ENCODE measurements at regions not wholly inside any gene's neighbourhood (a gene's known extent, or its start where the extent isn't known, plus 50 kb on each side); places are given as distances from the start of the nearest gene placed in this dataset.
A peak's percentile ranks its signal among the peaks of the same experiment; 100 is the strongest.
"Not testable (repeated sequence)": the region's sequence is repeated elsewhere in the genome, so short reads cannot be mapped to it uniquely, and the experiment has no call there.

- DNase-seq (ENCODE audit: low spot score): peak; percentile 13
Observed at GRCh38 chr7:94174375-94174774, 170.2 kb upstream of the BET1 start.

GRCh38 chr7:94174956-94175355 is 170.8 kb upstream of the BET1 start:
- no peak for DNase-seq (ENCODE audit: low spot score)

- no peak for DNase-seq (ENCODE audit: low spot score)
Observed at GRCh38 chr7:94176694-94177200, 172.6 kb upstream of the BET1 start.

- DNase-seq (ENCODE audit: low spot score): peak; percentile 19
Observed at GRCh38 chr7:94177441-94177840, 173.3 kb upstream of the BET1 start.

- DNase-seq (ENCODE audit: low spot score): no peak
Observed at GRCh38 chr7:94178230-94178629, 174.1 kb upstream of the BET1 start.

- DNase-seq (ENCODE audit: low spot score): no peak
Observed at GRCh38 chr7:94179466-94179865, 175.3 kb upstream of the BET1 start.

- no peak for DNase-seq (ENCODE audit: low spot score)
Observed at GRCh38 chr7:94182066-94182465, 177.9 kb upstream of the BET1 start.

GRCh38 chr7:94182721-94183120 is 178.6 kb upstream of the BET1 start:
- no peak for DNase-seq (ENCODE audit: low spot score)

GRCh38 chr7:94183289-94183749 is 179.2 kb upstream of the BET1 start:
- DNase-seq (ENCODE audit: low spot score): peak; percentile 97

- DNase-seq (ENCODE audit: low spot score): no peak
Observed at GRCh38 chr7:94183891-94184290, 179.7 kb upstream of the BET1 start.

GRCh38 chr7:94188350-94188749 is 184.2 kb upstream of the BET1 start:
- DNase-seq (ENCODE audit: low spot score): no peak

- peak; percentile 89 for DNase-seq (ENCODE audit: low spot score)
Observed at GRCh38 chr7:94190599-94191061, 186.5 kb upstream of the BET1 start.

- not testable (repeated sequence) for DNase-seq (ENCODE audit: low spot score)
Observed at GRCh38 chr7:94194426-94194825, 190.3 kb upstream of the BET1 start.

- DNase-seq (ENCODE audit: low spot score): no peak
Observed at GRCh38 chr7:94195201-94195600, 191.0 kb upstream of the BET1 start.

- DNase-seq (ENCODE audit: low spot score): no peak
Observed at GRCh38 chr7:94195813-94196212, 191.7 kb upstream of the BET1 start.

GRCh38 chr7:94205529-94205928 is 189.2 kb upstream of the COL1A2 start:
- no peak for DNase-seq (ENCODE audit: low spot score)

- DNase-seq (ENCODE audit: low spot score): no peak
Observed at GRCh38 chr7:94206295-94206694, 188.4 kb upstream of the COL1A2 start.

- DNase-seq (ENCODE audit: low spot score): no peak
Observed at GRCh38 chr7:94212160-94212559, 182.5 kb upstream of the COL1A2 start.

GRCh38 chr7:94216944-94217461 is 177.7 kb upstream of the COL1A2 start:
- no peak for DNase-seq (ENCODE audit: low spot score)

GRCh38 chr7:94217766-94218165 is 176.9 kb upstream of the COL1A2 start:
- DNase-seq (ENCODE audit: low spot score): no peak

- no peak for DNase-seq (ENCODE audit: low spot score)
Observed at GRCh38 chr7:94222516-94222915, 172.2 kb upstream of the COL1A2 start.

- DNase-seq (ENCODE audit: low spot score): peak; percentile 39
Observed at GRCh38 chr7:94223375-94224084, 171.2 kb upstream of the COL1A2 start.

- no peak for DNase-seq (ENCODE audit: low spot score)
Observed at GRCh38 chr7:94228223-94228622, 166.5 kb upstream of the COL1A2 start.

Data from umbilical cord (tissue), 1 donor.